ENCODE measurements at regions not wholly inside any gene's neighbourhood (a gene's known extent, or its start where the extent isn't known, plus 50 kb on each side); places are given as distances from the start of the nearest gene placed in this dataset.
A peak's percentile ranks its signal among the peaks of the same experiment; 100 is the strongest.

GRCh38 chr6:90414352-90414751 is 117.7 kb upstream of the BACH2 start:
- no peaks in the 10 kb centered on the region for H3K27me3 Mint-ChIP-seq
- TF ChIP-seq, protein P1, sequence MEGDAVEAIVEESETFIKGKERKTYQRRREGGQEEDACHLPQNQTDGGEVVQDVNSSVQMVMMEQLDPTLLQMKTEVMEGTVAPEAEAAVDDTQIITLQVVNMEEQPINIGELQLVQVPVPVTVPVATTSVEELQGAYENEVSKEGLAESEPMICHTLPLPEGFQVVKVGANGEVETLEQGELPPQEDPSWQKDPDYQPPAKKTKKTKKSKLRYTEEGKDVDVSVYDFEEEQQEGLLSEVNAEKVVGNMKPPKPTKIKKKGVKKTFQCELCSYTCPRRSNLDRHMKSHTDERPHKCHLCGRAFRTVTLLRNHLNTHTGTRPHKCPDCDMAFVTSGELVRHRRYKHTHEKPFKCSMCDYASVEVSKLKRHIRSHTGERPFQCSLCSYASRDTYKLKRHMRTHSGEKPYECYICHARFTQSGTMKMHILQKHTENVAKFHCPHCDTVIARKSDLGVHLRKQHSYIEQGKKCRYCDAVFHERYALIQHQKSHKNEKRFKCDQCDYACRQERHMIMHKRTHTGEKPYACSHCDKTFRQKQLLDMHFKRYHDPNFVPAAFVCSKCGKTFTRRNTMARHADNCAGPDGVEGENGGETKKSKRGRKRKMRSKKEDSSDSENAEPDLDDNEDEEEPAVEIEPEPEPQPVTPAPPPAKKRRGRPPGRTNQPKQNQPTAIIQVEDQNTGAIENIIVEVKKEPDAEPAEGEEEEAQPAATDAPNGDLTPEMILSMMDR (IDR thresholded peaks at IDR 0.05): no peak
- H3K4me3 Mint-ChIP-seq: no peak overlapping the region
- peaks cover 32% of the 10 kb centered on the region for H3K4me1 Mint-ChIP-seq
- H3K27ac Mint-ChIP-seq: no peak overlapping the region
- no peaks in the 10 kb centered on the region for H3K9me3 Mint-ChIP-seq
- no peak for ATAC-seq (ENCODE audit: low read depth)
- CTCF ChIA-PET: interaction anchor here (0.9 to 1.5 kb wide), 3 partner anchors 62 to 474 kb away, joined by 3 to 5 read pairs (median 3); no protein-coding TSS in a partner anchor
- no peaks in the 10 kb centered on the region for H3K36me3 Mint-ChIP-seq (ENCODE audit: low read depth)
- POLR2A ChIA-PET: interaction anchor here (0.7 to 1.5 kb wide), 3 partner anchors 10 to 368 kb away, joined by 3 to 4 read pairs (median 4); no protein-coding TSS in a partner anchor
- DNase-seq: no peak
- intact Hi-C loops (cut with micrococcal nuclease): loop anchor here (5.0 kb wide), 2 partner anchors 63 to 332 kb away; no protein-coding TSS in a partner anchor

DNA sequence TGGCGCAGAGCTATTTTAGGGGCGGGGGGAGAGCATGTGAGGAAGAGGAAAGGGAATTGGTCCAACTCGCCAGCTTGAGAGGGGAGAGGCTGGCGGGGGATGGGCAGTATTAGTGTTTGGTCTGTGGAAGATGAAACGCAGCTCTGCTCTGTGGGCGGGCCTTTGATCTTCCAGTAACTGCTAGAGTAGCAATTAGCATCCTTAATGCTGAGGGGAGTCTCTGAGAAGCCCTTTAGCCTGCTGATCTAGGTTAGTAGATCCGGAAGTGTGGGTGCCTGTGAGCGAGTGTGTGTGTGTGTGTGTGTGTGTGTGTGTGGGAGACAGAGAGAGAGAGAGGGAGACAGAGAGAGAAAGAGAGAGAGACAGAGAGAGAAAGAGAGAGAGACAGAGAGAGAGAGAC is 117.2 kb upstream of the BACH2 start:
- no peak for DNase-seq
- Mint-ChIP-seq H3K27ac (peak overlapping the region; percentile 84), H3K4me3 (peak overlapping the region; percentile 70), H3K36me3 (ENCODE audit: low read depth) (no peaks in the 10 kb centered on the region), H3K27me3 (no peaks in the 10 kb centered on the region), H3K4me1 (peaks cover 32% of the 10 kb centered on the region), H3K9me3 (no peaks in the 10 kb centered on the region)
- ChIA-PET POLR2A (interaction anchor here (0.6 to 1.1 kb wide), 3 partner anchors 11 to 1063 kb away, joined by 3 to 4 read pairs (median 3); no protein-coding TSS in a partner anchor), CTCF (interaction anchor here (1.4 to 1.7 kb wide), 3 partner anchors 21 to 473 kb away, joined by 3 to 5 read pairs (median 4); no protein-coding TSS in a partner anchor)
- intact Hi-C loops (cut with micrococcal nuclease): loop anchor here (5.0 kb wide), 2 partner anchors 63 to 332 kb away; no protein-coding TSS in a partner anchor
- TF ChIP-seq, protein P1 (IDR thresholded peaks at IDR 0.05): no peak
- peak; percentile 64 for ATAC-seq (ENCODE audit: low read depth)

DNA sequence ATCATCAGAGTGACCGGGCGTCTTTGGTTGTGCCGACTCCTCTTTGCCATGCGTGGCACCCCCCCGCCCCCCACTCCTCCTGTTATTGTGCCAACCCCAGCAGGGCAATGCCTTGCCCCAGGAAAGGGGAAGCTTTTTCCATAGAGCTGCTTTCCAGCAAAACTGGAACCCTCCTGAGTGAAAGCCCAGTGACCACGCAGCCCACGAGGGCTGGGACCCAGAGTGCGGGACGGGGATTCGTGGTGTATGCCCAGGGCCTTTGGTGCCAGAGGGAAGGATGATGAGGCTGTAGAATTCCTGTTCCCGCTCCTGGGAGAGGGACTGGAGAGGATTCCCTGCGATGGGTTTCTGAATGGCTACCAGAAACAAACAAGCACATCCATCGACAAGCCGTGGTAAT is 116.8 kb upstream of the BACH2 start:
- Mint-ChIP-seq H3K4me1 (peaks cover 32% of the 10 kb centered on the region), H3K27ac (no peak overlapping the region), H3K4me3 (peak overlapping the region; percentile 70), H3K27me3 (no peaks in the 10 kb centered on the region), H3K36me3 (ENCODE audit: low read depth) (no peaks in the 10 kb centered on the region), H3K9me3 (no peaks in the 10 kb centered on the region)
- intact Hi-C loops (cut with micrococcal nuclease): loop anchor here (5.0 kb wide), 2 partner anchors 64 to 331 kb away; no protein-coding TSS in a partner anchor
- DNase-seq (no peak), ATAC-seq (ENCODE audit: low read depth) (no peak)
- ChIA-PET CTCF (interaction anchor here (0.9 to 1.7 kb wide), 4 partner anchors 20 to 473 kb away, joined by 3 to 5 read pairs (median 4); no protein-coding TSS in a partner anchor), POLR2A (interaction anchor here (0.6 to 1.1 kb wide), 3 partner anchors 12 to 1063 kb away, joined by 3 to 4 read pairs (median 3); no protein-coding TSS in a partner anchor)
- TF ChIP-seq, protein P1 (IDR thresholded peaks at IDR 0.05): no peak

DNA sequence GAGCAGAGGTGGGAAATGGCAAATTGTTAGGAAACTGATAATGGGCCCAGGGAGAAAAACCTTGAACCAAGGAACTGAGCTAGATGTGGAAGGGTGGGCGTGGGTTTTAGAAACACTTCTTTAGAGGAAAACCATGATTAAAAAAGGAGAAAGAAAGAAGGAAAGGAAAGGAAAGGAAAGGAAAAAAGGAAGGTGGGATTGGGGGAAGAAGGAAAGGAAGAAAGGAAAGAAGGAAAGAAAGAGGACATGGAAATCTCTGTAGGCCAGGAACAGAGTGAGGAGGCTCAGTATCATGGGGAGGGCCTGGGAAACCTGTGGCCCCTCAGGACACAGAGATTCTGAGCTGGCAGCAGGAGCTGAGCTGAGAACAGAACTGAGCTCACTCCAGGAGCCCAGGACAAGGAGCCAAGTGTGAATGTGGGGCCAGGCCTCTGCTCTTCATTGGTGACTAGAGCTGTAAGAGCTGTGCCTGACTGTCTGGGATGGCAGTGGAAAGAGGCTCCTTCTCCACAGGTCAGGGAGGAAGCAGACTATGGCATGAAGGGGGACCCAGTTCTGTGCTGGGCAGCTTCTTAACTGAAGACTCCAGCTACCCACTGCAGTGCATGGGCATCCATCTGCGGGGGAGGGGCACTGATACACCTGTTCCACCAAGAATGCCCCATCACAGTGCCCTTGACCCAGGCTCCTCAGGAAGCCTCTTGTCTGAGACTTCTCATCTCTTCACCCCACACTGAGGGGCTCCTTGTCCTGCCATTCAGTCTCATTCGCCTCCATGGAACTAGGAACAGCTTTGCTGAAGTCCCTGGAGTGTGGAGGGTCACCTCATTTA is 116.1 kb upstream of the BACH2 start:
- TF ChIP-seq, protein P1 (IDR thresholded peaks at IDR 0.05): no peak
- ChIA-PET POLR2A (interaction anchor here (1.3 to 2.4 kb wide), 3 partner anchors 15 to 117 kb away, joined by 3 to 10 read pairs (median 7); partner anchors contain the start of gene BACH2), CTCF (interaction anchor here (0.9 to 1.7 kb wide), 2 partner anchors 20 to 473 kb away, joined by 3 to 4 read pairs; no protein-coding TSS in a partner anchor)
- peaks cover 32% of the 10 kb centered on the region for H3K4me1 Mint-ChIP-seq
- ATAC-seq (ENCODE audit: low read depth): no peak
- no peaks in the 10 kb centered on the region for H3K9me3 Mint-ChIP-seq
- intact Hi-C loops (cut with micrococcal nuclease): loop anchor here (5.0 kb wide), 2 partner anchors 65 to 330 kb away; no protein-coding TSS in a partner anchor
- H3K4me3 Mint-ChIP-seq: peak overlapping the region; percentile 3
- H3K27me3 Mint-ChIP-seq: no peaks in the 10 kb centered on the region
- no peaks in the 10 kb centered on the region for H3K36me3 Mint-ChIP-seq (ENCODE audit: low read depth)
- no peak overlapping the region for H3K27ac Mint-ChIP-seq
- DNase-seq: no peak

All from activated B cell treated with CpG ODN at 0.5 μM for 24 hours (primary cell).